NCI-H748 treated with DMSO at 0.1 percent for 48 hours (cell line): ENCODE measurements at regions not wholly inside any gene's neighbourhood (a gene's known extent, or its start where the extent isn't known, plus 50 kb on each side); places are given as distances from the start of the nearest gene placed in this dataset.
"Not testable (repeated sequence)": the region's sequence is repeated elsewhere in the genome, so short reads cannot be mapped to it uniquely, and the experiment has no call there.

Experiments used
- DNase-seq: peaks from one replicate; lab custom pipeline; 2025; lab: John Stamatoyannopoulos, UW

GRCh38 chr10:29794776-29795611, 160.2 kb upstream of the SVIL start:
- no peak for DNase-seq

- no peak for DNase-seq
Observed at GRCh38 chr10:29791773-29792172, 157.0 kb upstream of the SVIL start.

GRCh38 chr10:29790207-29790606, 155.4 kb upstream of the SVIL start:
- DNase-seq: no peak

- DNase-seq: no peak
Observed at GRCh38 chr10:29788113-29788512, 153.3 kb upstream of the SVIL start.

- no peak for DNase-seq
Observed at GRCh38 chr10:29785701-29786100, 150.9 kb upstream of the SVIL start.

GRCh38 chr10:29784175-29784773, 149.5 kb upstream of the SVIL start:
- no peak for DNase-seq

- no peak for DNase-seq
Observed at GRCh38 chr10:29783201-29783947, 148.6 kb upstream of the SVIL start.

- DNase-seq: no peak
Observed at GRCh38 chr10:29780639-29781038, 145.9 kb upstream of the SVIL start.

- DNase-seq: no peak
Observed at GRCh38 chr10:29780096-29780495, 145.3 kb upstream of the SVIL start.

- DNase-seq: no peak
Observed at GRCh38 chr10:29776246-29776645, 141.5 kb upstream of the SVIL start.

- no peak for DNase-seq
Observed at GRCh38 chr10:29774475-29774874, 139.7 kb upstream of the SVIL start.

GRCh38 chr10:29773675-29774091, 138.9 kb upstream of the SVIL start:
- no peak for DNase-seq

- no peak for DNase-seq
Observed at GRCh38 chr10:29772403-29772802, 137.6 kb upstream of the SVIL start.

GRCh38 chr10:29771376-29771775, 136.6 kb upstream of the SVIL start:
- DNase-seq: no peak

GRCh38 chr10:29769277-29769676, 134.5 kb upstream of the SVIL start:
- DNase-seq: not testable (repeated sequence)

GRCh38 chr10:29767968-29768367, 133.2 kb upstream of the SVIL start:
- DNase-seq: no peak

- DNase-seq: no peak
Observed at GRCh38 chr10:29766753-29767152, 132.0 kb upstream of the SVIL start.

- no peak for DNase-seq
Observed at GRCh38 chr10:29765330-29765729, 130.6 kb upstream of the SVIL start.

GRCh38 chr10:29763396-29763795, 128.6 kb upstream of the SVIL start:
- DNase-seq: no peak

- no peak for DNase-seq
Observed at GRCh38 chr10:29761916-29762315, 127.1 kb upstream of the SVIL start.

GRCh38 chr10:29760138-29760900, 125.5 kb upstream of the SVIL start:
- DNase-seq: no peak
